ENCODE measurements at regions not wholly inside any gene's neighbourhood (a gene's known extent, or its start where the extent isn't known, plus 50 kb on each side); places are given as distances from the start of the nearest gene placed in this dataset.

GRCh38 chr2:10239561-10239967 is 63.1 kb upstream of the HPCAL1 start:
- peak; percentile 11 for DNase-seq (ENCODE audit: low read depth)
- peak; percentile 23 for TF ChIP-seq CTCF (IDR thresholded peaks at IDR 0.05; ENCODE audit: low read length, missing control alignments)
- no peak overlapping the region for H3K4me3 ChIP-seq (replicated peaks; ENCODE audit: low read depth, low read length)

GRCh38 chr2:10240161-10240681 is 62.5 kb upstream of the HPCAL1 start:
- no peak for TF ChIP-seq CTCF (IDR thresholded peaks at IDR 0.05; ENCODE audit: low read length, missing control alignments)
- no peak overlapping the region for H3K4me3 ChIP-seq (replicated peaks; ENCODE audit: low read depth, low read length)
- no peak for DNase-seq (ENCODE audit: low read depth)

DNA sequence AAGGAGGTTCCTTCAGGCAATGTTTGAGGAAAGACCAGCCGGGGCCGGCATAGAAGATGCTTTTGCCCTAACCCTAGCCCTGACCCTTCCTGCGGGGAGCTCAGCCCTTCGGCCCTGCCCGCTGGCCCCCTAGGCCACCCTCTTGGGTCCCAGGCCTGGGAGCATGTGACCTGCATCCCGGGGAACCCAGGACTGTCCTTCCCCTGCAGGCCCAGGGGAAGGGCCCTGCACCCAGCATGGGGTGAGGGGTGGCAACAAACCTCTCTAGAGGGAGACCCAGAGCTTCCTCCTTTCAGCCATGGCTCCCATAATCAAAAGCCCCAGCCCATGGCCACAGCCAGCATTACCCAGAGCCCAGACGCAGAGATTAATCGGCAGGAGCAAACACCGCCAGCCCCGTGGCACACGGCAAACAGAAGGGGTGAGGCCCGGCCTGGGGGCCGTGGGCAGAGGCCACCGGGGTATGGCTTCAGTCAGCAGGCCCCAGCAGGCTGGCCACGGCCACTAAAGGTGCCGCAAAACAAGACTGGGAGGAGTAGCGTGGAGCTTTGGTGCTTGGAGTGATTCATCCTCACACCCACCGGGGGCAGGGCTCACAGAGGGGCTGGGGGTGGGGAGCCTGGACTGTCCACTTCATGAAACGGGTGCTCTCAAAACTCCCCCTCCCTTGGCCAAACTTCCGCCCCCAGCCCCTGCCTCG is 61.6 kb upstream of the HPCAL1 start:
- no peak for TF ChIP-seq CTCF (IDR thresholded peaks at IDR 0.05; ENCODE audit: low read length, missing control alignments)
- H3K4me3 ChIP-seq (replicated peaks; ENCODE audit: low read depth, low read length): no peak overlapping the region
- DNase-seq (ENCODE audit: low read depth): no peak

DNA sequence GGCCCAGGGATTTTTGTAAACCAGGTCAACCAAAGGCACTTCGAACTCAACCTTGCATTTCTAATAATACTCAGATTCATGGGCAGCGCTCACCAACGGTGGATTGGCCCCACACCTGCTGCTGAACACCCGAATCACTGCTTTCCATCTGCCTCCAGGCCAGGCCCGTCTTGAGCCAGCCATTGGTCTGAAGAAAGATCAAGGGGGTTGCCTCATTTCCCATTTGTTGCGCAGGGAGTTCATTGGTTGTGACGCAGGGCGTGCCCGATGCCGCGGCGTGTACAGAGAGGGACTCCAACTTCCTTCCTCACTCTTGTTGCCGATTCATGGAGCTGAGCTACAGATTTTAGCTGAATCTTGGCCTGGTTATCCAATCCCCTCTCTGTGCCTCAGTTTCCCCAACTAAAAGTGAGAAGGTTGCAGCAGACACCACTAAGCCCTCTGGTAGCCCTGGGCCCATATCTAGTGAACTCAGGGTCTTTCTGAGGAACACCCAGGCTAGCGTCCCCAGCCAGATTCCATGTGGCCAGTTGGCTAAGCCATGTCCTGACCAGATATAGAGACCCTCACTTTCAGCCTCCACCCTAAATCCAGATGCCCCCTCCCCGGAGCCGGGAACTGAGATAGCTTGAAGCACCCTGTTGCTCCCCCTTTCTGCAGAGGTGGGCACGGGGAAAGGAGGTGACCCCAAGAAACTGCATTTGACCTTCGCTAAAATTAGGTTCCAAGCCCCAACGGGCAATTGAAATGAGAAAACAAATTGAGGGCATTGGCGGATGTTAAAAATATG is 60.9 kb upstream of the HPCAL1 start:
- H3K4me3 ChIP-seq (replicated peaks; ENCODE audit: low read depth, low read length): no peak overlapping the region
- TF ChIP-seq CTCF (IDR thresholded peaks at IDR 0.05; ENCODE audit: low read length, missing control alignments): no peak
- no peak for DNase-seq (ENCODE audit: low read depth)

DNA sequence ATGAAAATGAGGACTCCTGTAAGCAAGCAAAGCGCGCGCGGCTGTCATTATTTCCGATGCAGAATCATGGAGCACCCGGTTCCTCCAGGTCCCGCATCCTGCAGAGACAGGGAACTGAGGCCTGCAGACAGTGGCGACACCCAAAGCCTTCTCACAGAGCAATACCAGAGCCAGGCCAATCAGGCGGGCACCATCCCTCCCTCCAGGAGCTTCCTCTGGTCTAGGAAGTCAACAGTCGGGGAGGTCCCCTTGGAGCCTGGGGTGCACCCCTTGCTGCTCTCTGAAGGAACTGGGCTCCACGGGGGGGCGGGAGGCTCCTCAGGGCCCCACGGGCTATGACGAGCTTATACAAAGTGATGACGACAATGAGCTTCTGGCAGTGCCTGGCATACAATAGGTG is 60.3 kb upstream of the HPCAL1 start:
- no peak for TF ChIP-seq CTCF (IDR thresholded peaks at IDR 0.05; ENCODE audit: low read length, missing control alignments)

GRCh38 chr2:10242998-10243925 is 59.4 kb upstream of the HPCAL1 start:
- H3K4me3 ChIP-seq (replicated peaks; ENCODE audit: low read depth, low read length): no peak overlapping the region
- no peak for DNase-seq (ENCODE audit: low read depth)
- TF ChIP-seq CTCF (IDR thresholded peaks at IDR 0.05; ENCODE audit: low read length, missing control alignments): no peak

More for the DNA sequence above, 60.3 kb upstream of the HPCAL1 start:
- DNase-seq (ENCODE audit: low read depth): no peak
- H3K4me3 ChIP-seq (replicated peaks; ENCODE audit: low read depth, low read length): no peak overlapping the region
